NB4 (cell line): ENCODE measurements at regions not wholly inside any gene's neighbourhood (a gene's known extent, or its start where the extent isn't known, plus 50 kb on each side); places are given as distances from the start of the nearest gene placed in this dataset.

ENCODE experiments used
- DNase-seq: peaks from one replicate; pipeline ENCODE4 v3.0.0; 2010; ENCODE audit warnings: low read depth
- H3K4me3 ChIP-seq: one replicate; pipeline ENCODE4 v1.5.1; 2011; ENCODE audit warnings: mild to moderate bottlenecking, low read depth, low read length, moderate library complexity
- MYC ChIP-seq: IDR thresholded peaks from 2 replicates; pipeline ENCODE4 v1.6.1; 2011; ENCODE audit warnings: low read depth, low read length
- POLR2A ChIP-seq: IDR thresholded peaks from 2 replicates; pipeline ENCODE4 v1.6.1; 2011; ENCODE audit warnings: mild to moderate bottlenecking; ENCODE audit not compliant: insufficient read length; ENCODE audit errors: extremely low read depth
- TF ChIP-seq, protein P1 (sequence below): IDR thresholded peaks from one replicate; pipeline ENCODE4 v1.5.1; 2012; ENCODE audit warnings: low read depth, low read length
- TF ChIP-seq, protein P2 (sequence below): IDR thresholded peaks from 2 replicates; pipeline ENCODE4 v1.6.1; 2011; ENCODE audit warnings: low read depth, low read length

DNA sequence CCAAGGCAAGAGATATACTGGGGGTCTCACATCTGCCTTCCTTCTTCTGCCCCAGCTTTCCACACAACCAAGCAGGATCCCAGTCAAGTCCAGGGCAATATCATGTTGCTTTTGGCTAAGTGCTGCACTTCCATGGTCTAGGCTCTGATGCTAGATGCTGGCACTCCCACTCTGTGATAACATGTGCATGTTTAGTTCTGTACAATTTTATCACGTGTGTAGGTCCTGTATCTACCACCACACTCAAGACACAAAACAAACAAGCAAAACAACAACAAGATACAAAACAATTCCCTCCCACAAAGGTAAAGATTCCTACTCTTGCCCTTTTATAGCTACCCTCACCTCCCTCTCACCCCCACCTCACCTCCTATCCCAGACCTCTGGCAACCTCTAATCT is 105.6 kb upstream of the HABP2 start:
- no peak overlapping the region for H3K4me3 ChIP-seq
- DNase-seq, result no peak
- TF ChIP-seq POLR2A, result no peak
- TF ChIP-seq, protein P1, sequence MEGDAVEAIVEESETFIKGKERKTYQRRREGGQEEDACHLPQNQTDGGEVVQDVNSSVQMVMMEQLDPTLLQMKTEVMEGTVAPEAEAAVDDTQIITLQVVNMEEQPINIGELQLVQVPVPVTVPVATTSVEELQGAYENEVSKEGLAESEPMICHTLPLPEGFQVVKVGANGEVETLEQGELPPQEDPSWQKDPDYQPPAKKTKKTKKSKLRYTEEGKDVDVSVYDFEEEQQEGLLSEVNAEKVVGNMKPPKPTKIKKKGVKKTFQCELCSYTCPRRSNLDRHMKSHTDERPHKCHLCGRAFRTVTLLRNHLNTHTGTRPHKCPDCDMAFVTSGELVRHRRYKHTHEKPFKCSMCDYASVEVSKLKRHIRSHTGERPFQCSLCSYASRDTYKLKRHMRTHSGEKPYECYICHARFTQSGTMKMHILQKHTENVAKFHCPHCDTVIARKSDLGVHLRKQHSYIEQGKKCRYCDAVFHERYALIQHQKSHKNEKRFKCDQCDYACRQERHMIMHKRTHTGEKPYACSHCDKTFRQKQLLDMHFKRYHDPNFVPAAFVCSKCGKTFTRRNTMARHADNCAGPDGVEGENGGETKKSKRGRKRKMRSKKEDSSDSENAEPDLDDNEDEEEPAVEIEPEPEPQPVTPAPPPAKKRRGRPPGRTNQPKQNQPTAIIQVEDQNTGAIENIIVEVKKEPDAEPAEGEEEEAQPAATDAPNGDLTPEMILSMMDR, result no peak
- TF ChIP-seq, protein P2, sequence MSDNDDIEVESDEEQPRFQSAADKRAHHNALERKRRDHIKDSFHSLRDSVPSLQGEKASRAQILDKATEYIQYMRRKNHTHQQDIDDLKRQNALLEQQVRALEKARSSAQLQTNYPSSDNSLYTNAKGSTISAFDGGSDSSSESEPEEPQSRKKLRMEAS, result no peak
- no peak for TF ChIP-seq MYC

GRCh38 chr10:113449006-113449695 is 103.7 kb upstream of the HABP2 start:
- DNase-seq, result no peak
- H3K4me3 ChIP-seq, result no peak overlapping the region
- TF ChIP-seq, protein P1, result no peak
- TF ChIP-seq, protein P2, result no peak
- TF ChIP-seq MYC (no peak), POLR2A (no peak)

DNA sequence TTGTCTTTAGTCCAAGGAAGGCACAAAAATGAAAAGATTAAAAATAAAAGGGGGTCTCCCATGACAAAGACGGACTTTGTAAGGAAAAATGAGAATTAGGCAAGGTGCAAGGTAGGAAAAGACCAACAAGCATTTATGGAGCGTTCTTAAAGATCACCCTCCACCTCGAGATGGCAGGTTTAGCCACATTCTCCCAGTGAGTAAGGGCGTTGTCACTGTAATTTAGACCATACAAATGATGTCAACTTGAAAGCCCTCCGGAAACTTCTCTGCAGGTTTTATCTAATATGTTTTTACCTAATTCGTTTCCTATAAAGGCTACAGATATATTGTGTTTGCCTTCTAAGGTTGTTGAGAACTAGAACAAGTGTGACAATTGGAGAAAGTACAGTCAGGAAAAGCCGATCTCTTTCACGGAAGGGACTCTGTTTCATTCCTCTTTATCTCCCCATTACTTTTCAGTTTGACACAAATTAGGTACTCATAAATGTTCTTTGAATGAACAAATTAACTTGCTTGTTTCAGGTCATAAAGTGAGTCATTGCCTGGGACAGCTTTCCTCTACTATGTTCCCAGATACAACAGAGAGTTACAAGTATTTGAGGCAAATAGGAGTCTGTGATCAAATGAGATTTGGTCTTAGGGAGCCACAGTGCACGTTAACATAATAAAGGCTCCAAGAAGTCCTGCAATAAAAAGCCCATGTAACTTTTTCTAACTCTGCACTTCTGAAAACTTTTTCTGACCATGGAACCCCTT is 102.6 kb upstream of the HABP2 start:
- DNase-seq, result no peak
- TF ChIP-seq POLR2A (no peak), MYC (no peak)
- TF ChIP-seq, protein P1, result no peak
- H3K4me3 ChIP-seq, result no peak overlapping the region

DNA sequence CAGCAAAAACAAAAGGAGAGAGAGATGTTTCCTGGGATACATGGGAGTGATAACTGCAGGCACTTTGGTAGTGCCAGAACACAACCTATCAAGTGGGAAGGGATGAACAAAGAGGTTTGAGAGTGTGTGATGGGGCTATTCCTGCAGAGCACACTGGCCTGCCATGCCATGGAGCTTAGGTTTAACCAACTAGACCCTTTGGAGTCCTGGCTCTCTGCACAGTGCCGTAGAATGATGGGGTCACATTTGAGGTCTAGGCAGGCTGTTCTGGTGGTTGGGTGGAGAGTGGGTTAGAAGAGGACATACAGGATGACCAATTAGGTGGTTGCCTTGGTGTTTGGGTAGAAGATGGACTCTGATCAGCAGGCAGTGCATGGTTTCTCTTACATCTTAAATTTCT is 101.9 kb upstream of the HABP2 start:
- TF ChIP-seq MYC (no peak), POLR2A (no peak)
- TF ChIP-seq, protein P1, result no peak
- TF ChIP-seq, protein P2, result no peak
- no peak overlapping the region for H3K4me3 ChIP-seq
- no peak for DNase-seq

GRCh38 chr10:113452146-113452845 is 100.6 kb upstream of the HABP2 start:
- TF ChIP-seq, protein P2, result no peak
- TF ChIP-seq POLR2A (no peak), MYC (no peak)
- TF ChIP-seq, protein P1, result no peak
- no peak overlapping the region for H3K4me3 ChIP-seq
- no peak for DNase-seq
